ENCODE measurements at regions not wholly inside any gene's neighbourhood (a gene's known extent, or its start where the extent isn't known, plus 50 kb on each side); places are given as distances from the start of the nearest gene placed in this dataset.
A peak's percentile ranks its signal among the peaks of the same experiment; 100 is the strongest.

GRCh38 chr9:129469988-129470316, 150.9 kb downstream of the C9orf50 start:
- intact Hi-C loops (cut with micrococcal nuclease) = no loop called here
- ChIA-PET POLR2A (no interaction called here), CTCF (no interaction called here), RAD21 (ENCODE audit: low non-redundant PET in 1 of 2, low total read pairs in 2 of 2, uncharacterized antibody in 2 of 2, unreplicated experiment in 2 of 2) (no interaction called here)
- Histone ChIP-seq H3K27me3 (ENCODE audit: insufficient read depth, low read length) (no peaks in the 10 kb centered on the region), H3K36me3 (ENCODE audit: control insufficient read depth in 1 of 2, insufficient read depth in 2 of 2, low read length in 2 of 2) (no peaks in the 10 kb centered on the region), H3K4me1 (ENCODE audit: control insufficient read depth in 1 of 2, insufficient read depth in 2 of 2, low read length in 2 of 2) (peaks cover 70 to 77% of the 10 kb centered on the region in 2 experiments), H3K79me2 (ENCODE audit: insufficient read depth, low read length) (no peaks in the 10 kb centered on the region), H3K9me2 (ENCODE audit: insufficient read depth) (no peaks in the 10 kb centered on the region), H3K9ac (ENCODE audit: low read length) (0 out of 2 replicates have a peak overlapping the region, but pooled peaks have one; percentile 19), H2AFZ (ENCODE audit: low read depth, low read length, poor library complexity, severe bottlenecking) (no peak overlapping the region), H3K27ac (ENCODE audit: low read depth, low read length) (peak overlapping the region; percentile 48; the same call in 1 of the 2 replicates), H3K4me3 (replicated peaks in 1 of 2; ENCODE audit: low read depth in 1 of 2, low read length in 2 of 2) (no peak overlapping the region), H3K9me3 (ENCODE audit: control insufficient read depth in 1 of 2, insufficient read depth in 1 of 2, low read depth in 1 of 2, low read length in 2 of 2) (peaks cover 0 to 3% of the 10 kb centered on the region in 2 experiments; a peak in 1 of 4 replicates), H4K20me1 (ENCODE audit: insufficient read depth) (no peaks in the 10 kb centered on the region), H3K4me2 (ENCODE audit: low read length) (peak overlapping the region; percentile 37; the same call in 1 of the 2 replicates)
- ATAC-seq = no peak
- BruUV-seq (replicated peaks) = no TSS peak
- DNase-seq (ENCODE audit: low read depth, low spot score) = no peak
- TF ChIP-seq SIN3A (IDR thresholded peaks at IDR 0.05; ENCODE audit: low read depth) = no peak
- TF ChIP-seq EGR1 (IDR thresholded peaks at IDR 0.05; ENCODE audit: low read depth) = no peak
- TF ChIP-seq POLR2AphosphoS5 (IDR thresholded peaks at IDR 0.05; ENCODE audit: low read depth, low read length) = no peak
- no peak for TF ChIP-seq POLR2A (IDR thresholded peaks at IDR 0.05; ENCODE audit: borderline replicate concordance, extremely low read depth, insufficient read depth, insufficient read length)
- TF ChIP-seq SP1 (IDR thresholded peaks at IDR 0.05; ENCODE audit: low read depth) = no peak
- TF ChIP-seq TCF7L2 (IDR thresholded peaks at IDR 0.05; ENCODE audit: borderline replicate concordance, extremely low read depth, insufficient read depth, insufficient read length) = no peak
- no peak for TF ChIP-seq ELF1 (IDR thresholded peaks at IDR 0.05; ENCODE audit: borderline replicate concordance, low read depth)
- TF ChIP-seq JUND (IDR thresholded peaks at IDR 0.05) = no peak
- TF ChIP-seq SRF (IDR thresholded peaks at IDR 0.05; ENCODE audit: low read depth) = no peak

DNA sequence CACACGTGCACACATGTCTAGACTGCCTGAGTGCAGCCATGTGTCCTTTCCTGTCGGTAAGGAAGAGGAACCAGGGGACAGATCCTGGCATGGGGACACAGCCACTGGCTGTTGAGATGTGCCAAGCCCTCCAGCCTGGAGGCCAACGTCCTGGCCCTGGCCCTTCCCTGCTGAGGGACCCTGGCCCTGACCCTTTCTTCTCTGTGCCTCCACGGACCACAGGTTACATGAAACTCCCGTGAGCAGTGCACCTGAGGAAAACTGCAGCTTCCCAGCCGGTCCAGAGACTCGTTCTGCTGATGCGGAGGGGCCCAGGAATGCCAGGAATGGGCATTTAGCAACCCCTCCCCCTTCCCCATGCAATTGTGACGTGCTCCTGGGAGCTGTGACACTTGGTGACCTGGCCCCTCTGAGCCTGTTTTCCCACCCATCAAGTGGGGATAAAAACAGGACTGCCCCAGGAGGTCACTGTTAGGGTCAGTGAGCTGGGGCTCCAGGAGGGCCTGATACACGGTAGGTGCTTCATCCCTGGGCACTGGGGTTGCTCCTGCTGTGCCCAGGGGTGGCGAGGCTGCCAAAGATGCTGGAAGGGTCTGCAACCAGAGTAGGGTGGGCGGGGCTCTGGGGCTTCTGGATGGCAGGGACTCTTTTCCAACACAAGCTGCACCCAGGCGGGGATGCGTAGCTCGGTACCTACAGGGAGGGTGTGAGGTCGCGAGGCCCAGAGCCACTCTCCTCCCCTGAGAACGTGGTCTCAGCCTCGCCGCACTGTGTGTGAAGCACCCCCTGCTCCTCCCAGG, 151.5 kb downstream of the C9orf50 start:
- Histone ChIP-seq H3K9me2 (ENCODE audit: insufficient read depth) (no peaks in the 10 kb centered on the region), H3K4me1 (ENCODE audit: control insufficient read depth in 1 of 2, insufficient read depth in 2 of 2, low read length in 2 of 2) (peaks cover 68 to 77% of the 10 kb centered on the region in 2 experiments), H3K9me3 (ENCODE audit: control insufficient read depth in 1 of 2, insufficient read depth in 1 of 2, low read depth in 1 of 2, low read length in 2 of 2) (no peaks in the 10 kb centered on the region), H3K27ac (ENCODE audit: low read depth, low read length) (peak overlapping the region; percentile 48; the same call in 1 of the 2 replicates), H3K36me3 (ENCODE audit: control insufficient read depth in 1 of 2, insufficient read depth in 2 of 2, low read length in 2 of 2) (no peaks in the 10 kb centered on the region), H3K27me3 (ENCODE audit: insufficient read depth, low read length) (no peaks in the 10 kb centered on the region), H3K79me2 (ENCODE audit: insufficient read depth, low read length) (no peaks in the 10 kb centered on the region), H4K20me1 (ENCODE audit: insufficient read depth) (no peaks in the 10 kb centered on the region), H3K4me2 (ENCODE audit: low read length) (no peak overlapping the region), H2AFZ (ENCODE audit: low read depth, low read length, poor library complexity, severe bottlenecking) (no peak overlapping the region), H3K9ac (ENCODE audit: low read length) (no peak overlapping the region), H3K4me3 (replicated peaks in 1 of 2; ENCODE audit: low read depth in 1 of 2, low read length in 2 of 2) (no peak overlapping the region)
- RAD21 ChIA-PET (ENCODE audit: low non-redundant PET in 1 of 2, low total read pairs in 2 of 2, uncharacterized antibody in 2 of 2, unreplicated experiment in 2 of 2) = no interaction called here
- BruUV-seq (replicated peaks) = no TSS peak
- TF ChIP-seq YY1 (IDR thresholded peaks at IDR 0.05; ENCODE audit: extremely low read depth, insufficient replicate concordance, low read depth, low read length) (no peak), ZFX (IDR thresholded peaks at IDR 0.05) (no peak), ZBTB33 (IDR thresholded peaks at IDR 0.05; ENCODE audit: extremely low read depth, insufficient replicate concordance, low read length) (no peak), ELF1 (IDR thresholded peaks at IDR 0.05; ENCODE audit: borderline replicate concordance, low read depth) (no peak), FOSL1 (IDR thresholded peaks at IDR 0.05; ENCODE audit: low read depth) (no peak), CEBPB (IDR thresholded peaks at IDR 0.05; ENCODE audit: low read depth) (no peak), REST (IDR thresholded peaks at IDR 0.05; ENCODE audit: low read depth) (no peak), ZNF274 (IDR thresholded peaks at IDR 0.05; ENCODE audit: low read depth, low read length) (no peak), POLR2AphosphoS5 (IDR thresholded peaks at IDR 0.05; ENCODE audit: low read depth, low read length) (no peak)
- DNase-seq (ENCODE audit: low read depth, low spot score) (no peak), ATAC-seq (no peak)
- intact Hi-C loops (cut with micrococcal nuclease) = no loop called here
- CTCF ChIA-PET = no interaction called here
- POLR2A ChIA-PET = no interaction called here
